ENCODE measurements at regions not wholly inside any gene's neighbourhood (a gene's known extent, or its start where the extent isn't known, plus 50 kb on each side); places are given as distances from the start of the nearest gene placed in this dataset.
"Not testable (repeated sequence)": the region's sequence is repeated elsewhere in the genome, so short reads cannot be mapped to it uniquely, and the experiment has no call there.

DNA sequence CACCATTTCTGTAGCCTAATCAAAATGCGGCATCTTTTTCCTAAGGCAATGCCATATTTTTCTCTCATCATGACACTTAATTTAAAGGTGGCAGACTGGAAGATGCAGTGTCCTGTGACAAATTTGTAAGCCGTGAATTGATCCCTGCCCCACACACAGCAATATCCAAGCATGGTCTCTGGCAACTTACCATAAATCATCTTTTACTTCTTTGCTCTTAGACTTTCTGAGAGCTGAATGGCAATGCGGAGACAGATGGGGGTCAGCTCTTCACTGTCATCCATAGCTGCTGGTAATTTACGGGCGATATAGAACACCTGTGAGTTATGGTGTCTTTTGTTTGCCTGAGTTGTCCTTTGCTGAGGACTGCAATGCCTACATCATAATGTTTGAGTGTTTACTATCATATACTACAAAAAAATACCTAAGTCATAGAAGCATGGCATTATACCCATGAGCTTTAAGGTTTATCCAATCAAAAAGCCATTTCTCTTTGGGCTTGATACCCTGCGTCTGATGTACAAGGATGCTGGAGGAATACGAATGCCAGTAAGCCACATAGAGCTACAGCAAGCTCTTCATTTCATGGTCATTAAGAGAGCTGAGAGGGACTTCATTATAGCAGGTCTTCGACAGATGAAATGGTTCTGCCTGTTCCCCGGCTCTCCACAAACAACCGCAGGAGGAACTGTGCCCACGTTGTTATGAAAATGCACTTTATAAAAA, 148.1 kb downstream of the TRIML1 start:
- no peak for DNase-seq

DNA sequence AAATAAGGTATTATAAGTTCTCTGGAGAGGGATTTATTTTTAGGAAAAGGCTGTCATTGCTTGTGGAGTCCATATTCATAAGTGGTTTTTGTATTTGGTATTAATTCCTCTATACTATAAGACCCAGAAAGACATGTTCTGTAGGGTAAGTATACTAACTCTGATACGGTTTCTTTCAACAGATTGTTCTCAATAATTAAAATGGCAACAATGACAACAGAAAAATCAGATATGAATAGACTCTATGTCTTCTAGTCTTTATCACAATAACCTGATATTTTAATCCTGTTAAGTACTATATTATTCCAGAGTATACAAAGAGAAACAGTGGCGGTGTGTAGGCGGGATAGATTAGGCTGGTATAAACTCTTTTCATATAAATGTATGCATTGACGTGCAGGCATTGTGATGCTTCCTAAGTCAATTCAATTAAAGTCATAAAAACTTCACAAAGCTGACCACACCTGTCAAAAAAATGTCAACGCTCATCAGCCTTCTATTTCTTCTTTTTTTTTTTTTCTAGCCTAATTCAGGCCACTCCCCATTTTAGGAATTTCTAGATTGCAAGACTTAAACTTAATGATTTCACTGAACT, 150.4 kb downstream of the TRIML1 start:
- DNase-seq: no peak

DNA sequence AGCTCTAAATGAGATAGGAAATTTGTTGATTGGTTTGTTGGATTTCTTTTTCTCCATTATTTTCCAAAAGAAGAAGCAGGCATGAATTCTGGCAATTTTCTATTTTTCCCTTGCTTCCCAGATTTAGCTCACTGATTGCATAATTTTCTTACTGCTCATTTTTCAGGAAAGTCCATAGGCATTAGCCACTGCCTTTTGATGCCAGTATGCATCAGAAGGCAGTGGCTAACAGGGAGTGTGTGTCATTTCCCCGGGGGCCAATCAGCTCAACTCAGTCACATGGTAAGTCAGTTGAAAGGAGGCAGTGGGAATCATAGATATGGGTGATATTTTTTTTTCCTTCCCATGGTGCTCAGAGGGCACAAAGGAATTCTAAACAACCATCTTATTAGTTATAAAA, 156.7 kb downstream of the TRIML1 start:
- no peak for DNase-seq

DNA sequence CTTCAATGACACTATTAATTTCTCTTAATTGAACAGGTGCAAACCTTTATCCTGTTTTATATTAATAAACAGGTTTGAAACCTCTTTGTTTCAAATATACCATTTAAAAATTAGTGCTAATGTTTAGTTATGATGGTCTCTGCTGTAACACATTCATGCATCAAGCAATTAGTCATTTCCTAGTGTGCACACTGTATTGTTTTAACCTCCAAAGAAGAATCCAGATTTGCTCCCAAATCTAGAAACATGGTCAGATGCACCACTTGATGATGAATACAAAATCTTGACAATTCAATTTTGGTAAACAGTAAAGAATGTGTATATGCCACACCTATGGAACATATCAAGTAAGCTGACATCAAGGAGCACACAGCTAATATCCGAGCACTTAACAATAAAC, 157.1 kb downstream of the TRIML1 start:
- DNase-seq: no peak

DNA sequence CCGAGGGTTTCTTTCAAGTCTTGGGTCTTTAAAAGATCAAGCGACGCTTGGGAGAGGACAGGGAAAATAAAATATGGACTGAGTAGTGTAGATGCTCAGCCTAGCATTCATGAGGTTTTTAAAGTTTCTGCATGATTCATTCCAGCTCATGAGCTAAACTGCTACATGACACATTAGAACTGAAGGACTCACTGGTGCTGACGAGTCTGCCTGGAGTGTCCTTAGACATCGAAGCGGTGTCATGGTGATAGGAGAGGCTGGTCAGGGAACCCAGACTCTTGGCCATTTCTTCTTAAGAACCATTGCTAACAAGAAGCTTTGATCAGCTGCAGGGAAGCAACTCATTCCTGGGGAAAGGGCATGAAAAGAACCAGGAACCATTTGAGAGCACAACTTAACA, 158.6 kb downstream of the TRIML1 start:
- no peak for DNase-seq

DNA sequence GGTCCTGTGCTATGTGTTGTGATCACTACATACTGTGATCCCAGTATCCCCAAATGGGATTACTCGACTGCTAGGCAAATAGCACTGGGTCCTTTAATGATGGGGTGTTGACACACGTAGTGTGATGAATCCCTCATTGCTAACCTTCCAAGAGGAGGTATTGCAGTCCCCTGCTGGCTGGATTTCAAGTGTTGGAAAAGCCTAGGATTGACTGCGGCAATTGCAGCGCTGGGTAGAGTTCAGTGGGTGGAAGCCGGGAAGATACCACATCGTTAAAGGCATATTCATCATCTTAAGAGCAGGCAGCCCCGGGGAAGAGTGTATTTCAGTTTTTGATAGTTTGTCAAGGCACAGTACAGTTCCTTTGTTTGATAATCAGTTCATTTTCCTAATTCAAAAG, 159.9 kb downstream of the TRIML1 start:
- DNase-seq: no peak

DNA sequence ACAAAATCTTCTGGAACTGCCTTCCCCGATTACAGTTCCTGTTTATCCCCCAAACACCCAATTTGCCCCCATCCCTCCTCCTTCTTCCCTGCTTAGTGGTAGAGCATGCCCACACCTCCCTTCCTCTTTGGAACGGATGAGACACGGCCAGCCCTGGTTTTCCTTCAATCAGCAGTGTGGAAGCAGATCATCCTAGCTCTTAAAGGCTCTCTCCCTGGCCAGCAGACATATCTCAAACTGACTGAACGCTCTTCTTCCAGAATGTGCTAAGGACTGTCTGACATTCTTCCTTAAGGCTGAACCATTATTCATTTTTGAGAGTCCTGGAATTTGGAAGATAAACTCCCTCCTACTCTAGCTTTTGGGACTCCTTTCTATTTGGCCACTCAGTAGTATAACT, 161.1 kb downstream of the TRIML1 start:
- DNase-seq: no peak

DNA sequence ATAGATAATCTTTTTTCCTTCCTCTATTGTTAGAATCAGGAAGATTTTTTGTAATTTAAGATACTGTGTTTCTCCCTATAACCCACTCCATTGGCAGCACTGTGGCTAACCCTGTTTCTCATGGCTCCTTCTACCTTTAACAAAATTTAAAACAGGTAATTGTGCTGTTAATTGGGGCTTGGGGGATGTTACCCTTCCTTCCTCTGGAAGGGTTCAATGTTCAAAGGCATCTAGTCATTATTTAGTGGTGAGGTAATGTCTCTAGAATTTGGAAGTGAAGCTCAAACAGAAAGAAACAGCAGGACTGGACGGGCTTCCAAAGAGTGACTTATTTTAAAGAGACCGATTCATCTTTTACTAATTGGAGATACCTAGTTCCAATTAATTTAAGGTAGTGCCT, 166.4 kb downstream of the TRIML1 start:
- DNase-seq: no peak

DNA sequence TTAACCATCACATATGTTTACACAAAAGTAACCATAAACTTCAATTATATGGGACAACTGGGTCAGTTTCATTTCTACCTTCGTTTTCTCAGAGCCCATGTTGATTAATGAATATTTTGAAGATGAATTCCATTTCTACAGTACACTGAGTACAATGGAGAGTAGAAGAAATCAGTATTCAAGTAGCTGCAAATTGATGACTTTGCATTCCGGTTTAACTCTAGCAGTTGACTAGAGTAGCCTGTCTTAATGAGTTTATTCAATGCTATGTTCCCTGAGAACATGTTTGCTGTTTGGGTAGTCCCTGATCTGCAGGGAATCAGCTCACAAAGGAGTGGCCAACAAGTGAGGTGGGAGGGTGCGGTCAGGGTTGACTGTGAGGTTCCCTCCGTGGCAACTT, 168.3 kb downstream of the TRIML1 start:
- DNase-seq: no peak

DNA sequence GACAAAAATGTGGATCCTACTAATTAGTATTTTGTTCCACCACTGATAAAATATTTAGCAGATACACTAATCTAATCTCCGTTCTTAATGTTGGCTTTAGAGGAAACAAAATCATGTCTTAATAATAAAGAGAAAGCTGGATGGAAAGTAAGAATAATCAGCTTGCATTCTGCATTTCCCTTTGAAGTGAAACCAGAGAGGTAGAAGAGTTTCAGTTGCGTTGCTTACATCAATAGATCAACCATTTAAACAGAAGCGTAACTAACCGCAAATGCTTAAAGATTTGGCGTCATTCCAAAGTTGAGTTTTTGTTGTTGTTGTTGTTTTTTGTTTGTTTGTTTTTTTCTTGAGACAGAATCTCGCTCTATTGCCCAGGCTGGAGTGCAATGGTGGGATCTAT, 168.9 kb downstream of the TRIML1 start:
- DNase-seq: no peak

DNA sequence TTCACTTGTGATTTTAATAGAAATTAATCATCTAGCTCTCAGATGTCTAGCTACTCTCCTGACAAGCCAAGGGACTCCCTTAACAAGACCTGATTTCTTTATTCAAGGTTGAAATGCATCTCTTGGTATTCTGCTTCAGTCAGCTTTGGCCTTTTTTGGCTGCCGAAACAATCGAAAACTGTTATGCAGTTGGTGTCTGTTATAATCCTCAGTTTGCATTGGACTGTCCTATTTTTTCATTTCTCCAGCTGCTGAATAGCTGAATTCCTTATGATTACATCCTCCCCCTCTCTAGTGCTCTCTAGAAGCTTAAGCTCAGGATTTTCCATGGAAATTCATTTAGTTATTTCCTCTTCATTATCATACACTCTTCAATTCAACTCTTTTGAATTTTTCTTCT, 177.2 kb downstream of the TRIML1 start:
- no peak for DNase-seq

DNA sequence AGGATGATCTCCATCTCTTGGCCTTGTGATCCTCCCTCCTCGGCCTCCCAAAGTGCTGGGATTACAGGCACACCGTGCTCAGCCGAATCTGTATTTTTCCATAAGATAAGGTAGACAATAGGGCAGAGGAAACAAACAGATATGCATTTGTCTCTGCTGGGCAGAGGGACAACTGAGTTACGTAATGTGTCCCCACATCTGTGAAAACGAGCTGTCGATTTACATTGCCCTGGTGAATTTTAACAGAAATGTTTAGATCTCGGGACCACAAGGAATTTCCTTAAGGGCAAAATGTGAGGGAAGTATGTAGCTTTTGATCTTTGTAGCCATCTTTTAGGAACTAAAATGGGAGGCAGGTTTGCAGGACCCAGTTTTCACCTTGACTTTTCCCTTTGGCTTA, 189.7 kb downstream of the TRIML1 start:
- DNase-seq: no peak

DNA sequence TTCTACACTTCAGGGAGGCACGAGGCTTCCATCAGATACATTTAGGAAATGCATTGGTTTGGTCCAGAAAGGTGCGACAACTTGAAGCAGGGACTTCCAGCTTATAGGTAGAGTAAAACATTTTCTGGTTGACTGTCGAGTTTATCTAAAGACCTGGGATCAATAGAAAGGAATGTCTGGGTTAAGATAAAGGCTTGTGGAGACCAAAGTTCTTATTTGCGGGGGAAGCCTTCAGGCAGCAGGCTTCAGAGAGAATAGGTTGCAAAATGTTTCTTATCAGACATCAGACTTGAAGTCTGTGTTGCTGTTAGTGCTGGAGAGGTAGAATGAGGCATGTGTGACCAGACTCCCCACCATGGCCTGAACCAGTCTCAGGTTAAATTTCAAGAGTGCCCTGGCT, 190.3 kb downstream of the TRIML1 start:
- no peak for DNase-seq

DNA sequence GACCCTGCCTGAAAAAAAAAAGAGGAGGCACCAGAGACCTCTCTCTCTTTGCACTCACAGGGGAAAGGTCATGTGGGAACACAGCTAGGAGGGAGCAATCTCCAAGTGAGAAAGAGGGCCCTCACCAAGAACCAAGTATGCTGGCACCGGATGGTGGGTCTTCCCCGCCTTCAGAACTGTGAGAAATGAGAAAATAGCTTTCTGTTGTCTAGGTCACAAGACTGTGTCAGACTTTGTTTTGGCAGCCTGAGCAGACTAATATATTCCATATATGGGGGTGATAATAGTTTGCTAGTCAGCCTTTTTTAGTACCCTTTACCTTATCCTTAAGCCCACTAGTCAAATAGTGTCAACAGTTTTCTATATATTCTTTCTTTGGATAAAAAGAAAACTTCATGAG, 193.0 kb downstream of the TRIML1 start:
- no peak for DNase-seq

DNA sequence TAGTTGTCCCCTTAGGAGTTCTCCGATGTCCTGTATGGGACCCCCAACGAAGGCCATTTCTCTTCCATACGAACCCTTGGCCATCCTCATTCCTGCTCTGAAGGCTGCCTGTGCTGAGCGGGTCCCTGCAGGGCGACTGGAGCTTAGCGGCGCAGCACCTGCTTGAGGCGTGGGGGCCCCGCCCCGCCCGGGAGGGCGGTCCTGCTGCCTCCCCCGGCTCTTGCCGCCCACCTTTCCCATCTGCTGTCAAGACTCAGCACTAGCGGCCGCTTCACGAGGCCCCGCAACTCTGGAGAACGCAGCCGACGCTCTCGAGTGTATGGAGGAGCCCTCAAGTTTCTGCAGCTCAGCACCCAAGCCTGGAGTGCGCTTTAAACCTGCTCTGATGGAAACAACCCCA, 197.7 kb downstream of the TRIML1 start:
- DNase-seq: no peak

DNA sequence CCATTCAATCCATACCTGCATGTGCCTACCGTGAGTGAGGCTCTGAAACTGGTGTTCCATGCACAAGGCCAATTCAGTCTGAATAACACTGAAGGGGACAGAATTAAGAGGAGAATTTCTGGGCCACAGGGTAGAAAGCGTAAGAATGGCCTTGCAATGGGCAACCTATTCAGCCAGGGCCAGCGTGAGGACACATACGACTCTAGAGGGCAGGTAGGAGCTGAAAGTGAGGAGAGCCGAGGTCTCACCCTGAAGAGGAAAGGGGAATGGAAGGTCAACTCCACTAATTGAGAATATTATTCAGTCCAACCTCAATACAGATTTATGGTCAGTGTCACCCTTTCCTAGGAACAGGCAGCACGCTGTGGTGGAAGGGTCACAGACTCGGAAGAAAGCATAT, 202.2 kb downstream of the TRIML1 start:
- DNase-seq: no peak

DNA sequence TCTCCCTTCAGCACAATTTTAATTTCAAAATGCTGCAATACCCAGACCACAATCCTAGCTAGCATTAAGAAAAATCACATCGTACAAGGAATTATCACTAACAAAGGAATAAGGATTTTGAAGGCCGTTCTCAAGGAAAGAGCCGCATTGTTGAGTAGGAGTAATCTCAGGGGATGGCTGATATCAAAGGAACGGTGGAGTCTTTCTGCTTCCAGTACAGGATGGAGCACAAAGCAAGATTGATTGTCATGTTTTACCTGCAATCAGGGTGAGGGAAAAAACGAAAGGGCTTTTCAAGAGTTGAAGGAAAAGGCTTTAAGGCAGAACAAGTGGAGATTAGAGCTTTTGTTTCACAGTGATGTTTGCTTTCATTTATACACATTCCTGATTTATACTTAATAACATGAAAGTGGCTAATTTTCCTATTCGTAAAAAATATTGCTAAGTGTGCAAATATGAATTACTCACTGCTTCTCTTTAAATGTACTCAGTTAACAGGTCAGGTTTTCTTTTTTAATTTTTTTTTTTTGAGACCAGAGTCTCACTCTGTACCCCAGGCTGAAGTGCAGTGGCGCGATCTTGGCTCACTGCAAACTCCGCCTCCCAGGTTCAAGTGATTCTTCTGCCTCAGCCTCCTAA, 207.0 kb downstream of the TRIML1 start:
- no peak for DNase-seq

DNA sequence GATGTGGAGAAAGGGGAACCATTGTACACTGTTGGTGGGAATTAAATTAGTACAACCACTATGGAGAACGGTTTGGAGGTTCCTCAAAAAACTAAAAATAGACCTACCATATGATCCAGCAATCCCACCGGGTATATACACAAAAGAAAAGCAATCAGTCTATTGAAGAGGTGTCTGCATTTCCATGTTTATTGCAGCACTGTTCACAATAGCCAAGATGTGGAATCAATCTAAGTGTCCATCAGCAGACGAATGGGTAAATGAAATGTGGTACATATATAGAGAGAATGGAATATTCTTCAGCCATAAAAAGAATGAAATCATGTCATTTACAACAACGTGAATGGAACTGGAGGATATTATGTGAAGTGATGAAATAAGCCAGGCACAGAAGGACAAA, 208.1 kb downstream of the TRIML1 start:
- DNase-seq: no peak

DNA sequence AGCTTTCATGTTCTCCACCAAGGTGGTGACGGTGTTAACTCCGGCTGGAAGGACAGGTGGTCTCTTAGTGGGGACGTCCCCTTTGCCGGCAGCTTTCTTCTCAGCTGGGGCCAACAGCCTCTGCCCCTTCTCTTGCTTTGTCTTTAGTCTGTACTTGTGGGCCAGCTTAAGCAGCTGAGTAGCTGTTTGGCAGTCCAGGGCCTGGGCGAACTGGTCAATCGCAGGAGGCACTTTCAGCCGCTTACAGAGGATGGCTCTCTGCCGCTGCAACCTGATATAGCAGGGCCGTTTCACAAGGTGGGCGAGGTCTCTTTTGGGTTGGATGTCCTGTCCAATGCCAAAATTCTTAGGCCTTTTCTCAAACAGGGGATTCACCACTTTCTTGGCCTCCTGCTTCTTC, 210.3 kb downstream of the TRIML1 start:
- not testable (repeated sequence) for DNase-seq

DNA sequence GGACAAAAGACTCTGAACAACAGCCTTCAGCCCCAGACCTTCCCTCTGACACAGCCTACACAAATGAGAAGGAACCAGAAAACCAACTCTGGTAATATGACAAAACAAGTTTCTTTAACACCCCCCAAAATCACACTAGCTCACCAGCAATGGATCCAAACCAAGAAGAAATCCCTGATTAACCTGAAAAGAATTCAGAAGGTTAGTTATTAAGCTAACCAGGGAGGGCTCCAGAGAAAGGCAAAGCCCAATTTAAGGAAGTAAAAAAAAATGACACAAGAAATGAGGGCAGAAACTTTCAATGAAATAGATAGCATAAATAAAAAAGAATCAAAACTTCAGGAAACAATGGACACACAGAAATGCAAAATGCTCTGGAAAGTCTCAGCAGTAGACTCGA, 224.0 kb downstream of the TRIML1 start:
- no peak for DNase-seq

DNA sequence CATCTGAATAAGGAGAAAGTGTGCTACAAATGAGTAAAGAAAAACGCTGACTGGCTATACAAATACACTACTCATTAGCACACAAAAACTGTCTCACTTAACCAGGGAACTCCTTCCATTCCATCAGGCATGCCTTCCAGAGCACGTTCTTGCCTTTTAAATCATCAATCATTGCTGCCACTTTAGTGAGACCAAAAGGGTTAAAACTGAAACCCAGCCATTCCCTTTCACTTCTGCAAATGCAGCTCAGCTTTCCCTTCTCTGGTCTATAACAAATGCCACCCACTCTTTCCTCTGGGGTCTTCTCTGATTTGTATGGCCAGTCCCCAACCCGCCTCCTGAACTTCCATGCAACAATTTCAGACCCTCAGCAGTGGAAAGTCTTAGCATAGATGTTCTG, 231.5 kb downstream of the TRIML1 start:
- no peak for DNase-seq

DNA sequence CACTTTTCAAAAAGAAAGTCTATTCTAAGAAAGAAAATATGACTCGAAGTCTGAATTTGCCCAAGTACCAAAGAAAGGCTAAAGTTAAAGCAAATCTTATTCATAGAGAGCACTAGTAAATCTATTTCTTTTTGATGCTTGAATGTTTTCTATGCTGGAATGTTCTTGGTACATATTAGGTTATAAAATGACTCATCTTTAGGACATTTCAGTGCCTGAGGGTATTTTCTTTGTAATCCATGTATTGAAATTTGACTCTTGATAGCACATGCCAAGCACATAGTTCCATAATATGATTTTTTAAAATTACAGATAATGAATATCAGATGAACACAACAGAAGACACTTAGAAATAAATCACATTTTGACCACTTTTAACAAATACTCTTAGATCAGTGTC, 232.8 kb downstream of the TRIML1 start:
- no peak for DNase-seq

DNA sequence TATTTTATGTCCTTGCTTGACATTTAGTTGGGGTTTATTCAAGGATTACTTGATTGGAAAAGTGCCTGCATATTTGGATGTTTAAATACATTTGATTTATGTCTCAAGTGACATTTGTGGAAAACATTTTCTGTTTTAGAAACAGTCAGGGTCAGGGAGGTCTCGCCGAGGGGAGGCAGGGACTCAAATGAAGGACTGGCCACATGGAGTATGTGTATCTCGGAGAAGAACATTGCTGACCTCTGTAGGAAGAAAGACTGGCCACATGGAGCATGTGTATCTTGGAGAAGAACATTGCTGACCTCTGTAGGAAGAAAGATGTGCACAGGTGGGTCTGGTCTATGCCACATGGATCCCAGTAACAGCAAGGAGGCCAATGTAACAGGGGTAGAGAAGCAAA, 233.6 kb downstream of the TRIML1 start:
- DNase-seq: no peak

DNA sequence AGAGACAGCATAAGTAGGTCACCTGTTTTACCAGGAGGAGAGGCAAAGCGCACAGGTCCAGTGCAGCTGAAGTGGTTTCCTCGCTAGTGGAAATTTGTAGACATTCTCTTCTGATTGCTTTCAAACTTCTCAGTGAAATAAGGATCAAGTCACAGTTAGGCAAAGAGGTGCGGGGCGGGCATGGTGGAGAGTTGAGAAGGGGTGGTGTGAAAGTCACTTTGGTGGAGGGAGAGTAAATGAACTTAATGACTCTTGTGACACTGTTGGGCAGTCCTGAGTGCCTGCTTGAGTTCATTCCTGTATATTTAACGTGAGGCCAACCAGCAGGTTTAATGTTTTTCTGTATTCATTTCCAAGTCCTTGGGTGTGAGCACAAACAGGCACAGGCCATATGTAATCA, 235.6 kb downstream of the TRIML1 start:
- DNase-seq: no peak

DNA sequence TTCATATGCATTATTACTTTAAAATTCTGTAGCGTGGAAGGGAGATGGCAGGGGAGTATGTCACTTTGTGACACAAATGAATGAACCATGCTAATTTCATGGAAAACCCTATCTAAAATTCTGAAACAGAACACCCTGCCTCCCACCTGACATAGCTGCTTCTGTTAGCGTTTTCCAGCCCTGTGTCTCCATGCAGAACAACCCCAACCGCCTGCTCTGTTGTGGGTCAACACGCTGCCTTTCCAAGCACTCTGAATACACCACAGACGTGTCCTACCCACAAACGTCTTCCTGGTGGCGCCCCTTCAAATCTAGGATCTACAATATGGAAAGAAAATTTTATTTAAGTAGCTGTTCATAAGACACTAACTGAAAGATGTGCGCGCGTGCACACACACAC, 238.6 kb downstream of the TRIML1 start:
- no peak for DNase-seq

All from stimulated activated CD4-positive, alpha-beta T cell treated with anti-CD3 and anti-CD28 coated beads, Interleukin-1b, Interleukin-23, amount 100 ng/mL, for 48 hours (primary cell).